Common myeloid progenitor, CD34-positive (primary cell): ENCODE measurements at regions not wholly inside any gene's neighbourhood (a gene's known extent, or its start where the extent isn't known, plus 50 kb on each side); places are given as distances from the start of the nearest gene placed in this dataset.

Source experiments
- CTCF ChIA-PET: fragments of 350-600 bp; sonication (Branson Sonifier 250); formaldehyde crosslinking; loops from one replicate; lab custom pipeline; 2021; ENCODE audit warnings: antibody characterized with exemption; lab: Charles Lee
- POLR2A ChIA-PET: fragments of 350-600 bp; sonication (Branson Sonifier 250); formaldehyde crosslinking; loops from one replicate; lab custom pipeline; 2021; ENCODE audit warnings: antibody characterized with exemption; lab: Charles Lee
- DNase-seq, 3 donors: peaks; one replicate each; pipeline versions ENCODE4 v3.0.0 to v3.0.0-alpha.2; 2013
- H3K27ac ChIP-seq, 2 experiments: 1 replicate in 1 of 2; 2 replicates in 1 of 2; pipeline ENCODE4 v1.7.0; 2013; ENCODE audit warnings: inconsistent platforms in 2 of 2, low read length in 2 of 2, mild to moderate bottlenecking in 2 of 2, low read depth in 1 of 2, moderate library complexity in 1 of 2; ENCODE audit not compliant: severe bottlenecking in 2 of 2, insufficient read depth in 1 of 2, poor library complexity in 1 of 2
- H3K27me3 ChIP-seq, 5 experiments: replicated peaks in 2 of 5; 1 replicate in 3 of 5; 2 replicates in 2 of 5; pipeline versions ENCODE4 v1.6.1 to v1.7.0; 2013; ENCODE audit warnings: low read length in 4 of 5, mild to moderate bottlenecking in 2 of 5, moderate library complexity in 2 of 5, inconsistent platforms in 1 of 5; ENCODE audit not compliant: insufficient read depth in 5 of 5, control insufficient read depth in 4 of 5
- H3K36me3 ChIP-seq, 4 experiments: 1 replicate in 2 of 4; 2 replicates in 2 of 4; pipeline versions ENCODE4 v1.6.1 to v1.7.0; 2013; ENCODE audit warnings: low read length in 3 of 4, control low read depth in 1 of 4, mild to moderate bottlenecking in 1 of 4; ENCODE audit not compliant: control insufficient read depth in 4 of 4, insufficient read depth in 4 of 4
- H3K4me1 ChIP-seq, 4 experiments: 1 replicate in 3 of 4; 2 replicates in 1 of 4; pipeline versions ENCODE4 v1.6.1 to v1.7.1; 2013; ENCODE audit warnings: low read length in 3 of 4, mild to moderate bottlenecking in 3 of 4, control low read depth in 1 of 4, inconsistent platforms in 1 of 4, moderate library complexity in 1 of 4; ENCODE audit not compliant: control insufficient read depth in 4 of 4, insufficient read depth in 4 of 4; ENCODE audit errors: control extremely low read depth in 1 of 4
- H3K4me3 ChIP-seq, 7 experiments: 1 replicate in 4 of 7; 2 replicates in 3 of 7; pipeline versions ENCODE4 v1.5.1 to v1.7.0; 2013; ENCODE audit warnings: mild to moderate bottlenecking in 7 of 7, low read length in 6 of 7, moderate library complexity in 6 of 7, inconsistent platforms in 2 of 7, low read depth in 2 of 7, control low read depth in 1 of 7; ENCODE audit not compliant: insufficient read depth in 4 of 7, control insufficient read depth in 1 of 7; ENCODE audit errors: extremely low read depth in 1 of 7
- H3K9me3 ChIP-seq, 5 experiments: 1 replicate in 4 of 5; 2 replicates in 1 of 5; pipeline versions ENCODE4 v1.6.1 to v1.7.1; 2013; ENCODE audit warnings: low read length in 4 of 5, mild to moderate bottlenecking in 2 of 5, inconsistent platforms in 1 of 5, low read depth in 1 of 5, moderate library complexity in 1 of 5; ENCODE audit not compliant: control insufficient read depth in 4 of 5, insufficient read depth in 2 of 5; ENCODE audit errors: control extremely low read depth in 1 of 5
- WGBS: methylation state at CpG from one replicate; pipeline ENCODE4 v1.1.5; 2013; ENCODE audit not compliant: insufficient coverage; 5-methylcytosine and 5-hydroxymethylcytosine counted together

- Histone ChIP-seq H3K9me3 (no peaks in the 10 kb centered on the region), H3K4me3 (no peak overlapping the region), H3K4me1 (no peaks in the 10 kb centered on the region), H3K27ac (no peak overlapping the region), H3K27me3 (no peaks in the 10 kb centered on the region), H3K36me3 (no peaks in the 10 kb centered on the region)
- ChIA-PET POLR2A (no interaction called here), CTCF (no interaction called here)
- DNase-seq, result no peak
Observed at GRCh38 chr16:63171545-63171944, 1135.3 kb upstream of the CDH8 start.

GRCh38 chr16:63169100-63169499 is 1132.9 kb upstream of the CDH8 start:
- ChIA-PET POLR2A (no interaction called here), CTCF (no interaction called here)
- DNase-seq, result no peak
- H3K27ac ChIP-seq, result no peak overlapping the region
- no peak overlapping the region for H3K4me3 ChIP-seq
- H3K9me3 ChIP-seq, result no peaks in the 10 kb centered on the region
- H3K36me3 ChIP-seq, result no peaks in the 10 kb centered on the region
- no peaks in the 10 kb centered on the region for H3K4me1 ChIP-seq
- H3K27me3 ChIP-seq, result no peaks in the 10 kb centered on the region
- WGBS, result 100% methylated on average over 1 of the region's 2 CpGs

GRCh38 chr16:63157818-63158217 is 1121.6 kb upstream of the CDH8 start:
- DNase-seq, result no peak

GRCh38 chr16:63146251-63146650 is 1110.0 kb upstream of the CDH8 start:
- H3K9me3 ChIP-seq, result no peaks in the 10 kb centered on the region
- POLR2A ChIA-PET, result no interaction called here
- CTCF ChIA-PET, result no interaction called here
- H3K27ac ChIP-seq, result no peak overlapping the region
- WGBS, result 86% methylated on average over 1 of the region's 1 CpG
- no peaks in the 10 kb centered on the region for H3K36me3 ChIP-seq
- DNase-seq, result no peak
- H3K27me3 ChIP-seq, result no peaks in the 10 kb centered on the region
- no peak overlapping the region for H3K4me3 ChIP-seq
- H3K4me1 ChIP-seq, result no peaks in the 10 kb centered on the region

More at GRCh38 chr16:63157818-63158217, 1121.6 kb upstream of the CDH8 start:
- no peaks in the 10 kb centered on the region for H3K9me3 ChIP-seq
- H3K27ac ChIP-seq, result no peak overlapping the region
- POLR2A ChIA-PET, result no interaction called here
- H3K4me1 ChIP-seq, result no peaks in the 10 kb centered on the region
- H3K36me3 ChIP-seq, result no peaks in the 10 kb centered on the region
- WGBS, result 97% methylated on average over 4 of the region's 5 CpGs
- no peaks in the 10 kb centered on the region for H3K27me3 ChIP-seq
- CTCF ChIA-PET, result no interaction called here
- no peak overlapping the region for H3K4me3 ChIP-seq

GRCh38 chr16:63145411-63145810 is 1109.2 kb upstream of the CDH8 start:
- no peaks in the 10 kb centered on the region for H3K9me3 ChIP-seq
- no peak overlapping the region for H3K4me3 ChIP-seq
- WGBS, result no CpG with 5 or more reads among the region's 1 CpG
- H3K36me3 ChIP-seq, result no peaks in the 10 kb centered on the region
- CTCF ChIA-PET, result no interaction called here
- no peak for DNase-seq
- POLR2A ChIA-PET, result no interaction called here
- H3K4me1 ChIP-seq, result no peaks in the 10 kb centered on the region
- H3K27ac ChIP-seq, result no peak overlapping the region
- no peaks in the 10 kb centered on the region for H3K27me3 ChIP-seq

- Histone ChIP-seq H3K27ac (no peak overlapping the region), H3K27me3 (no peaks in the 10 kb centered on the region), H3K36me3 (no peaks in the 10 kb centered on the region), H3K4me3 (no peak overlapping the region), H3K4me1 (no peaks in the 10 kb centered on the region), H3K9me3 (no peaks in the 10 kb centered on the region)
- no CpG with 5 or more reads among the region's 2 CpGs for whole genome bisulfite sequencing
- ChIA-PET CTCF (no interaction called here), POLR2A (no interaction called here)
- DNase-seq, result no peak
Observed at GRCh38 chr16:63135069-63135468, 1098.8 kb upstream of the CDH8 start.

- CTCF ChIA-PET, result no interaction called here
- Histone ChIP-seq H3K27me3 (no peaks in the 10 kb centered on the region), H3K27ac (no peak overlapping the region), H3K4me1 (no peaks in the 10 kb centered on the region), H3K9me3 (peaks cover 0 to 2% (median 0%) of the 10 kb centered on the region in 5 experiments), H3K36me3 (no peaks in the 10 kb centered on the region), H3K4me3 (no peak overlapping the region)
- POLR2A ChIA-PET, result interaction anchor here (0.6 kb wide), 1 partner anchor 43 kb away, joined by 3 read pairs; no protein-coding TSS in a partner anchor
- WGBS, result no CpG with 5 or more reads among the region's 2 CpGs
- DNase-seq, result no peak
Observed at GRCh38 chr16:63131503-63131902, 1095.3 kb upstream of the CDH8 start.
